ENCODE measurements at regions not wholly inside any gene's neighbourhood (a gene's known extent, or its start where the extent isn't known, plus 50 kb on each side); places are given as distances from the start of the nearest gene placed in this dataset.

DNA sequence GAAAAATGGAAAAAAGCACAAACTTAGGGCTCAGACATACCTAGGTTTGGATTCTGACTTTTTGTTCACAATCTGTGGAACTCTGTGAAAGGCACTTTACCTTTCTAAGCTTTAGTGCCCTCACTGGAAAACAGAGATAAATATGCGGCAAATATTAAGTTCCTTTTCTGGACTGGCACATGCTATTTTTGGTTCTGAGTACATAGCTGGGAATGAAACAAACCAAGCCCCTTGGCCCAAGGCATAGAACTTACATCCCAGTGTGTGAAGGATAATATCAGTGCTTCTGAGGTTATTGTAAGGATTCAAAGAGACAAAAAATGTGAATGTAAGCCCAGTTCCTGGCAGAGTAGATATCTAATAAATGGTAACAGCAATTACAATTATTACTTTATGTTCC lies 227.5 kb downstream of the ADAMTS15 start:
- TF ChIP-seq, protein P1, sequence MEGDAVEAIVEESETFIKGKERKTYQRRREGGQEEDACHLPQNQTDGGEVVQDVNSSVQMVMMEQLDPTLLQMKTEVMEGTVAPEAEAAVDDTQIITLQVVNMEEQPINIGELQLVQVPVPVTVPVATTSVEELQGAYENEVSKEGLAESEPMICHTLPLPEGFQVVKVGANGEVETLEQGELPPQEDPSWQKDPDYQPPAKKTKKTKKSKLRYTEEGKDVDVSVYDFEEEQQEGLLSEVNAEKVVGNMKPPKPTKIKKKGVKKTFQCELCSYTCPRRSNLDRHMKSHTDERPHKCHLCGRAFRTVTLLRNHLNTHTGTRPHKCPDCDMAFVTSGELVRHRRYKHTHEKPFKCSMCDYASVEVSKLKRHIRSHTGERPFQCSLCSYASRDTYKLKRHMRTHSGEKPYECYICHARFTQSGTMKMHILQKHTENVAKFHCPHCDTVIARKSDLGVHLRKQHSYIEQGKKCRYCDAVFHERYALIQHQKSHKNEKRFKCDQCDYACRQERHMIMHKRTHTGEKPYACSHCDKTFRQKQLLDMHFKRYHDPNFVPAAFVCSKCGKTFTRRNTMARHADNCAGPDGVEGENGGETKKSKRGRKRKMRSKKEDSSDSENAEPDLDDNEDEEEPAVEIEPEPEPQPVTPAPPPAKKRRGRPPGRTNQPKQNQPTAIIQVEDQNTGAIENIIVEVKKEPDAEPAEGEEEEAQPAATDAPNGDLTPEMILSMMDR (IDR thresholded peaks at IDR 0.05; ENCODE audit: borderline replicate concordance, extremely low read depth, low read length, poor library complexity, severe bottlenecking): no peak
- TF ChIP-seq EZH2 (IDR thresholded peaks at IDR 0.05; ENCODE audit: borderline replicate concordance, low read depth, low read length, severe bottlenecking): no peak
